ENCODE measurements at regions not wholly inside any gene's neighbourhood (a gene's known extent, or its start where the extent isn't known, plus 50 kb on each side); places are given as distances from the start of the nearest gene placed in this dataset.

DNA sequence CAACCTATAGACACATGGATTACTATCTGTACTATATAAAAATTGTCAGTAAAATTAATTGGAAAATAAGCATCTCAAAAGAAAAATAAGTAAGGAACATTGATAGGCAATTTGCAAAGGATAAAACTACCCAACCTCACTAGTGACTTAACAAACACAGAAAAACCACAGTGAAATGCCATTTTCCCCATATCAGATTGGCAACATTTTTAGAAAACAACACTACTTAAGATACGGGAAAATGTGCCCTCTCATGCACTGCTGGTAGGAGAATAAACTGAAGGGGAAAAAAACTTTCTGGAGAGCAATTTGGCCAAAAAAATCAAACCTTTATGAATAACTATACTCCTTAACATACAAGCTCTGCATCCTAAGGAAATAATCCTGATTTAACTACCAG lies 254.0 kb downstream of the DEPDC1B start:
- Histone ChIP-seq H3K4me3 (ENCODE audit: low read depth, low read length) (no peak overlapping the region), H3K9me3 (ENCODE audit: control insufficient read depth, insufficient read depth, low read depth, low read length) (no peaks in the 10 kb centered on the region), H3K36me3 (ENCODE audit: control insufficient read depth in 2 of 2, insufficient read depth in 1 of 2, low read length in 2 of 2) (no peaks in the 10 kb centered on the region), H3K4me1 (ENCODE audit: control insufficient read depth, insufficient read depth, low read length) (no peaks in the 10 kb centered on the region), H3K27ac (ENCODE audit: extremely low read depth, low read depth, low read length) (no peak overlapping the region)
- CTCF ChIA-PET, result no interaction called here
- no peak for TF ChIP-seq ZNF624 (tag by site-specific recombination; IDR thresholded peaks at IDR 0.05)
- no peak for TF ChIP-seq ZNF501 (tag by site-specific recombination; IDR thresholded peaks at IDR 0.05)
- POLR2A ChIA-PET, result no interaction called here

GRCh38 chr5:60445427-60445826 lies 254.5 kb downstream of the DEPDC1B start:
- Histone ChIP-seq H3K4me1 (ENCODE audit: control insufficient read depth, insufficient read depth, low read length) (no peaks in the 10 kb centered on the region), H3K36me3 (ENCODE audit: control insufficient read depth in 2 of 2, insufficient read depth in 1 of 2, low read length in 2 of 2) (no peaks in the 10 kb centered on the region), H3K9me3 (ENCODE audit: control insufficient read depth, insufficient read depth, low read depth, low read length) (no peaks in the 10 kb centered on the region), H3K27ac (ENCODE audit: extremely low read depth, low read depth, low read length) (no peak overlapping the region), H3K4me3 (ENCODE audit: low read depth, low read length) (no peak overlapping the region)
- TF ChIP-seq ZNF747 (tag by site-specific recombination; IDR thresholded peaks at IDR 0.05), result no peak
- TF ChIP-seq HIC1 (tag by site-specific recombination; IDR thresholded peaks at IDR 0.05), result no peak
- TF ChIP-seq, protein P1, sequence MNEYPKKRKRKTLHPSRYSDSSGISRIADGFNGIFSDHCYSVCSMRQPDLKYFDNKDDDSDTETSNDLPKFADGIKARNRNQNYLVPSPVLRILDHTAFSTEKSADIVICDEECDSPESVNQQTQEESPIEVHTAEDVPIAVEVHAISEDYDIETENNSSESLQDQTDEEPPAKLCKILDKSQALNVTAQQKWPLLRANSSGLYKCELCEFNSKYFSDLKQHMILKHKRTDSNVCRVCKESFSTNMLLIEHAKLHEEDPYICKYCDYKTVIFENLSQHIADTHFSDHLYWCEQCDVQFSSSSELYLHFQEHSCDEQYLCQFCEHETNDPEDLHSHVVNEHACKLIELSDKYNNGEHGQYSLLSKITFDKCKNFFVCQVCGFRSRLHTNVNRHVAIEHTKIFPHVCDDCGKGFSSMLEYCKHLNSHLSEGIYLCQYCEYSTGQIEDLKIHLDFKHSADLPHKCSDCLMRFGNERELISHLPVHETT (tag by site-specific recombination; IDR thresholded peaks at IDR 0.05), result no peak
- TF ChIP-seq ZNF174 (tag by site-specific recombination; IDR thresholded peaks at IDR 0.05), result no peak
- no peak for TF ChIP-seq ZNF155 (tag by site-specific recombination; IDR thresholded peaks at IDR 0.05)
- no peak for TF ChIP-seq ZNF623 (tag by site-specific recombination; IDR thresholded peaks at IDR 0.05)
- TF ChIP-seq ZNF24 (tag by site-specific recombination; IDR thresholded peaks at IDR 0.05), result no peak
- no peak for TF ChIP-seq ZNF501 (tag by site-specific recombination; IDR thresholded peaks at IDR 0.05)
- no peak for TF ChIP-seq ZNF121 (tag by site-specific recombination; IDR thresholded peaks at IDR 0.05)
- TF ChIP-seq ZNF223 (tag by site-specific recombination; IDR thresholded peaks at IDR 0.05), result no peak
- TF ChIP-seq ZNF10 (tag by site-specific recombination; IDR thresholded peaks at IDR 0.05), result no peak
- no peak for TF ChIP-seq ZNF423 (tag by site-specific recombination; IDR thresholded peaks at IDR 0.05)
- no peak for TF ChIP-seq GLI4 (tag by site-specific recombination; IDR thresholded peaks at IDR 0.05)
- TF ChIP-seq ZNF514 (tag by site-specific recombination; IDR thresholded peaks at IDR 0.05), result no peak
- TF ChIP-seq ZNF785 (tag by site-specific recombination; IDR thresholded peaks at IDR 0.05), result no peak
- CTCF ChIA-PET, result no interaction called here
- POLR2A ChIA-PET, result no interaction called here

- Histone ChIP-seq H3K9me3 (ENCODE audit: control insufficient read depth, insufficient read depth, low read depth, low read length) (no peaks in the 10 kb centered on the region), H3K36me3 (ENCODE audit: control insufficient read depth in 2 of 2, insufficient read depth in 1 of 2, low read length in 2 of 2) (no peaks in the 10 kb centered on the region), H3K27ac (ENCODE audit: extremely low read depth, low read depth, low read length) (no peak overlapping the region), H3K4me1 (ENCODE audit: control insufficient read depth, insufficient read depth, low read length) (no peaks in the 10 kb centered on the region), H3K4me3 (ENCODE audit: low read depth, low read length) (no peak overlapping the region)
- ChIA-PET CTCF (no interaction called here), POLR2A (no interaction called here)
- TF ChIP-seq ZNF324 (tag by site-specific recombination; IDR thresholded peaks at IDR 0.05) (no peak), ZNF560 (tag by site-specific recombination; IDR thresholded peaks at IDR 0.05; ENCODE audit: borderline replicate concordance) (no peak), ZNF501 (tag by site-specific recombination; IDR thresholded peaks at IDR 0.05) (no peak), ZNF433 (tag by site-specific recombination; IDR thresholded peaks at IDR 0.05; ENCODE audit: low read depth) (no peak), ZNF544 (tag by site-specific recombination; IDR thresholded peaks at IDR 0.05) (no peak), ZNF114 (tag by site-specific recombination; IDR thresholded peaks at IDR 0.05) (no peak), ZNF626 (tag by site-specific recombination; IDR thresholded peaks at IDR 0.05) (no peak), ZNF423 (tag by site-specific recombination; IDR thresholded peaks at IDR 0.05) (no peak), ZNF280C (tag by site-specific recombination; IDR thresholded peaks at IDR 0.05) (no peak), ZNF214 (tag by site-specific recombination; IDR thresholded peaks at IDR 0.05; ENCODE audit: borderline replicate concordance) (no peak), ZBTB21 (tag by site-specific recombination; IDR thresholded peaks at IDR 0.05) (no peak), ZNF404 (tag by site-specific recombination; IDR thresholded peaks at IDR 0.05) (no peak)
- TF ChIP-seq, protein P2, sequence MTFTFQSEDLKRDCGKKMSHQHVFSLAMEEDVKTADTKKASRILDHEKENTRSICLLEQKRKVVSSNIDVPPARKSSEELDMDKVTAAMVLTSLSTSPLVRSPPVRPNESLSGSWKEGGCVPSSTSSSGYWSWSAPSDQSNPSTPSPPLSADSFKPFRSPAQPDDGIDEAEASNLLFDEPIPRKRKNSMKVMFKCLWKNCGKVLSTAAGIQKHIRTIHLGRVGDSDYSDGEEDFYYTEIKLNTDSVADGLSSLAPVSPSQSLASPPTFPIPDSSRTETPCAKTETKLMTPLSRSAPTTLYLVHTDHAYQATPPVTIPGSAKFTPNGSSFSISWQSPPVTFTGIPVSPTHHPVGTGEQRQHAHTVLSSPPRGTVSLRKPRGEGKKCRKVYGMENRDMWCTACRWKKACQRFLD (tag by site-specific recombination; IDR thresholded peaks at IDR 0.05), result no peak
These were observed 255.2 kb downstream of the DEPDC1B start for GRCh38 chr5:60444661-60445360.
